A673 (cell line): ENCODE measurements at regions not wholly inside any gene's neighbourhood (a gene's known extent, or its start where the extent isn't known, plus 50 kb on each side); places are given as distances from the start of the nearest gene placed in this dataset.

Experiments used
- EZH2 ChIP-seq: fragments of 200-600 bp; sonication (generic); IDR thresholded peaks from 2 replicates; pipeline ENCODE4 v1.6.1; 2017; ENCODE audit warnings: borderline replicate concordance, low read depth, mild to moderate bottlenecking, mixed read lengths, antibody characterized with exemption, low read length; ENCODE audit not compliant: poor library complexity, severe bottlenecking
- TF ChIP-seq, protein P1 (sequence below): fragments of 300-800, 200-600 bp; sonication (generic); conservative IDR thresholded peaks from 2 replicates; pipeline ENCODE4 v1.5.1; 2017; ENCODE audit warnings: low read depth, mild to moderate bottlenecking, antibody characterized with exemption, low read length, moderate library complexity, mixed read lengths

DNA sequence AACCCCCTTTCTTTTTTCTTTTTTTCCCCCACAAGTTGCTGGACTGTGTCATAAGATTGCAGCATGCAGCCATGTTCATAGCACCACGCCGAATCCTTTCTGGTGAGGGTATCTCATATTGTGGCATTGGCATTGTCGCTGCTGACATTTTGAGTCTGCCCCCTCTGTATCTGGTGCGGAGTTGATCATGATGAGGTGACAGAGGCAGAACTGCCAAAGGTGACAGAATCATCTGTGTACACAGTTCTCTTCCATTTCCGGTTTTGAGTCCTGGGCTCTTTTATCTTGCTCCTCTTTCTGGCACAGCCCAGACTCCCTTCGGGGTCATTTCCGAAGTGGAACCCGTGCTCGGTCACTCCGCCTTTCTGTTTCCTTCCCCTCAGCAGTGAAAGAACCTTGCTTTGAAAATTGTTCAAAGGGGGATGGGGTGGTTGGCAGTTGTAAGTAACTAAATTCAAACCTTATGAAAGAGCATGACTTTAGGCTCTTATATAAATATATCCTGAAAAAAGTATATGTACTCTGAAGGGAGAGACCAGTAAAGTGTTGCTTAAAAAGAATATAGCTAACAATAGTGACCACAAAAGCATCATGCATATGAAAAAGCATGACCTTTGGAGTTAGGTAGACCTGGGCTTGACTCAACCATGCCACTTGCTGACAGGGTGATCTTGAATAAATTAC is 55.0 kb upstream of the BMP2K start:
- TF ChIP-seq, protein P1, sequence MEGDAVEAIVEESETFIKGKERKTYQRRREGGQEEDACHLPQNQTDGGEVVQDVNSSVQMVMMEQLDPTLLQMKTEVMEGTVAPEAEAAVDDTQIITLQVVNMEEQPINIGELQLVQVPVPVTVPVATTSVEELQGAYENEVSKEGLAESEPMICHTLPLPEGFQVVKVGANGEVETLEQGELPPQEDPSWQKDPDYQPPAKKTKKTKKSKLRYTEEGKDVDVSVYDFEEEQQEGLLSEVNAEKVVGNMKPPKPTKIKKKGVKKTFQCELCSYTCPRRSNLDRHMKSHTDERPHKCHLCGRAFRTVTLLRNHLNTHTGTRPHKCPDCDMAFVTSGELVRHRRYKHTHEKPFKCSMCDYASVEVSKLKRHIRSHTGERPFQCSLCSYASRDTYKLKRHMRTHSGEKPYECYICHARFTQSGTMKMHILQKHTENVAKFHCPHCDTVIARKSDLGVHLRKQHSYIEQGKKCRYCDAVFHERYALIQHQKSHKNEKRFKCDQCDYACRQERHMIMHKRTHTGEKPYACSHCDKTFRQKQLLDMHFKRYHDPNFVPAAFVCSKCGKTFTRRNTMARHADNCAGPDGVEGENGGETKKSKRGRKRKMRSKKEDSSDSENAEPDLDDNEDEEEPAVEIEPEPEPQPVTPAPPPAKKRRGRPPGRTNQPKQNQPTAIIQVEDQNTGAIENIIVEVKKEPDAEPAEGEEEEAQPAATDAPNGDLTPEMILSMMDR: no peak
- no peak for TF ChIP-seq EZH2
